GM12878 (cell line): ENCODE measurements at regions not wholly inside any gene's neighbourhood (a gene's known extent, or its start where the extent isn't known, plus 50 kb on each side); places are given as distances from the start of the nearest gene placed in this dataset.

Experiments used
- BHLHE40 ChIP-seq, 2 experiments: fragments of 450-650 bp in 1 of 2; IDR thresholded peaks; 2 replicates each; pipeline ENCODE4 v1.6.1; 2011 to 2017; ENCODE audit warnings: low read depth in 2 of 2, borderline replicate concordance in 1 of 2, improper control_type of control experiment in 1 of 2, low read length in 1 of 2, mild to moderate bottlenecking in 1 of 2
- CTCF ChIP-seq, 3 experiments: IDR thresholded peaks in 2 of 3; conservative IDR thresholded peaks in 1 of 3; 2 replicates each; pipeline ENCODE4 v1.5.1; 2011; ENCODE audit warnings: low read depth in 3 of 3, low read length in 3 of 3, mild to moderate bottlenecking in 3 of 3, control low read depth in 2 of 3, moderate library complexity in 2 of 3, inconsistent platforms in 1 of 3, mixed read lengths in 1 of 3; ENCODE audit not compliant: control insufficient read depth in 2 of 3, insufficient read depth in 1 of 3; ENCODE audit errors: extremely low read depth in 1 of 3
- DPF2 ChIP-seq: fragments of 450-650 bp; IDR thresholded peaks from 2 replicates; pipeline ENCODE4 v1.6.1; 2017; ENCODE audit warnings: mild to moderate bottlenecking
- KDM1A ChIP-seq: fragments of 200-600 bp; sonication (generic); IDR thresholded peaks from 2 replicates; pipeline ENCODE4 v1.6.1; 2016; ENCODE audit warnings: borderline replicate concordance
- MAX ChIP-seq: IDR thresholded peaks from 2 replicates; pipeline ENCODE4 v1.6.1; 2012; ENCODE audit warnings: low read depth, low read length, improper control_type of control experiment
- MTA3 ChIP-seq: IDR thresholded peaks from 2 replicates; pipeline ENCODE4 v1.6.1; 2012; ENCODE audit warnings: low read length, inconsistent platforms, borderline replicate concordance
- MYC ChIP-seq: IDR thresholded peaks from 2 replicates; pipeline ENCODE4 v1.6.1; 2011; ENCODE audit warnings: mild to moderate bottlenecking, low read length, moderate library complexity, inconsistent platforms; ENCODE audit not compliant: insufficient read depth, insufficient replicate concordance, insufficient read length, severe bottlenecking
- SIN3A ChIP-seq: IDR thresholded peaks from 2 replicates; pipeline ENCODE4 v1.6.1; 2012; ENCODE audit warnings: low read depth, low read length, improper control_type of control experiment
- SRF ChIP-seq, 2 experiments: IDR thresholded peaks; 2 replicates each; pipeline ENCODE4 v1.6.1; 2011; ENCODE audit warnings: low read depth in 2 of 2, low read length in 2 of 2, mild to moderate bottlenecking in 1 of 2, moderate library complexity in 1 of 2
- ZNF207 ChIP-seq: fragments of 450-650 bp; IDR thresholded peaks from 2 replicates; pipeline ENCODE4 v1.6.1; 2014; ENCODE audit warnings: antibody characterized with exemption, mild to moderate bottlenecking, borderline replicate concordance

GRCh38 chr1:60949154-60949825 is 133.1 kb upstream of the NFIA start:
- TF ChIP-seq KDM1A = no peak
- no peak for TF ChIP-seq SIN3A
- TF ChIP-seq MYC = no peak
- no peak for TF ChIP-seq MTA3
- TF ChIP-seq DPF2 = no peak
- no peak for TF ChIP-seq SRF (IDR thresholded peaks at IDR 0.05; ENCODE audit: low read depth in 2 of 2, low read length in 2 of 2)
- TF ChIP-seq BHLHE40 (IDR thresholded peaks at IDR 0.05; ENCODE audit: borderline replicate concordance in 1 of 2, low read depth in 2 of 2, low read length in 1 of 2) = no peak
- no peak for TF ChIP-seq MAX
- no peak for TF ChIP-seq CTCF (IDR thresholded peaks at IDR 0.05 in 2 of 3, conservative IDR thresholded peaks at IDR 0.05 in 1 of 3; ENCODE audit: control insufficient read depth in 2 of 3, extremely low read depth in 1 of 3, insufficient read depth in 1 of 3, low read depth in 3 of 3, low read length in 3 of 3)
- no peak for TF ChIP-seq ZNF207
